Thyroid gland (tissue), 4 donors: ENCODE measurements at regions not wholly inside any gene's neighbourhood (a gene's known extent, or its start where the extent isn't known, plus 50 kb on each side); places are given as distances from the start of the nearest gene placed in this dataset.

Source experiments
- DNase-seq, 2 donors: peaks; one replicate each; pipeline ENCODE4 v3.0.0-alpha.2; 2019
- H3K27ac ChIP-seq, 3 donors: fragments of 200-600 bp; sonication (generic); 1 replicate in 2 of 3; 2 replicates in 1 of 3; pipeline ENCODE4 v1.5.1; 2016 to 2019; ENCODE audit warnings: mild to moderate bottlenecking in 1 of 3, moderate library complexity in 1 of 3
- H3K27me3 ChIP-seq: fragments of 200-600 bp; sonication (generic); one replicate; pipeline ENCODE4 v1.5.1; 2019
- H3K36me3 ChIP-seq, 2 donors: fragments of 200-600 bp; sonication (generic); one replicate each; pipeline ENCODE4 v1.5.1; 2016 to 2019
- H3K4me1 ChIP-seq, 2 donors: fragments of 200-600 bp; sonication (generic); one replicate each; pipeline ENCODE4 v1.5.1; 2017 to 2019
- H3K4me3 ChIP-seq, 3 donors: fragments of 200-600 bp; sonication (generic); replicated peaks in 1 of 3; 1 replicate in 2 of 3; 2 replicates in 1 of 3; pipeline ENCODE4 v1.5.1; 2016; ENCODE audit warnings: mild to moderate bottlenecking in 1 of 3
- H3K9me3 ChIP-seq: fragments of 200-600 bp; sonication (generic); one replicate; pipeline ENCODE4 v1.5.1; 2017
- POLR2A ChIP-seq, 2 donors: fragments of 450-650 bp; IDR thresholded peaks; one replicate each; pipeline ENCODE4 v1.6.1; 2017; ENCODE audit warnings: antibody characterized with exemption in 2 of 2, mild to moderate bottlenecking in 2 of 2, moderate library complexity in 1 of 2
- WGBS, 2 donors: methylation state at CpG; one replicate each; pipeline ENCODE4 v1.1.5; 2017; 5-methylcytosine and 5-hydroxymethylcytosine counted together
- intact Hi-C: fragments of 100-400 bp; cut with DNase I; formaldehyde crosslinking; loops from one replicate; pipeline ENCODE4 v1.15.1; 2023
- TF ChIP-seq, protein P1 (sequence below), 6 experiments: fragments of 200-600 bp in 3 of 6; fragments of 450-650 bp in 3 of 6; sonication (generic) in 3 of 6; IDR thresholded peaks; one replicate each; pipeline ENCODE4 v1.5.1; 2016 to 2019; ENCODE audit warnings: antibody characterized with exemption in 6 of 6, mild to moderate bottlenecking in 2 of 6, inconsistent platforms in 1 of 6, moderate library complexity in 1 of 6

DNA sequence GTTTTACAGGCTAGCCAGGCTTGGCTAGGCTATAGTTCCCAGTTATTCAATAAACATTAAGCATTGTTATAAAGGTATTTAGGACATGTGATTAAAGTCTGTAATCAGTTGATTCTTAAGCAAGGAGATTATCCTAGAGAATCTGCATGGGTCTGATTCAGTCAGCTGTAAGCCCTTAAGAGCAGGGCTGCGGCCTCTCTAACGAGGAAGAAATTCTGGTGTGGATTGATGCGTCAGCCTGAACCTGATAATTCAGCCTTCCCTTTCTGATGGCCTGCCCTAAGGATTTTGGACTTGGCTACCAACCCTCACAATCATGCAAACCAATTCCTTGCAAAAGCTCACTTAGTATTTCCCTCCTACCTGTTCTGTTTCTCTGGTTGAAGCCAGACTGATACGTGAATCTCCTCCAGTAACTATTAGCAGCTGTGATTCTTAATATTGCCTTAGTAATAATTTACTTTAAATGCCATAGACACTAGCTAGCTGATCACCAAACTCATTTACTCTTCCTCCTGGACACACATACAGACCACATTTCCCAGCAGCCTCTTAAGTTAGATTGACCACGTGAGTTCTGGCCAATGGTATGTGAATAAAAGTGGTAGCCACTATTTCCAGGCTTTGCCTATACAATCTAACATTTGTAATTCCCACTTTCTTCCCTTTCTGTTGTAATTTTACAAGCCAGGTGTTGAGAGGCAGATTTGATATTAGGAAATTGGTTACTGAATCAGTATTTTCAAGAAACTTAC lies 678.0 kb upstream of the INTU start:
- Histone ChIP-seq H3K36me3 (no peaks in the 10 kb centered on the region), H3K4me3 (no peak overlapping the region), H3K27me3 (no peaks in the 10 kb centered on the region), H3K4me1 (no peaks in the 10 kb centered on the region), H3K27ac (no peak overlapping the region), H3K9me3 (no peaks in the 10 kb centered on the region)
- WGBS, 2 donors = 94 to 95% methylated on average over 5 of the region's 5 CpGs
- no peak for DNase-seq
- intact Hi-C loops = no loop called here
- TF ChIP-seq POLR2A (IDR thresholded peaks at IDR 0.05) = no peak
- TF ChIP-seq, protein P1, sequence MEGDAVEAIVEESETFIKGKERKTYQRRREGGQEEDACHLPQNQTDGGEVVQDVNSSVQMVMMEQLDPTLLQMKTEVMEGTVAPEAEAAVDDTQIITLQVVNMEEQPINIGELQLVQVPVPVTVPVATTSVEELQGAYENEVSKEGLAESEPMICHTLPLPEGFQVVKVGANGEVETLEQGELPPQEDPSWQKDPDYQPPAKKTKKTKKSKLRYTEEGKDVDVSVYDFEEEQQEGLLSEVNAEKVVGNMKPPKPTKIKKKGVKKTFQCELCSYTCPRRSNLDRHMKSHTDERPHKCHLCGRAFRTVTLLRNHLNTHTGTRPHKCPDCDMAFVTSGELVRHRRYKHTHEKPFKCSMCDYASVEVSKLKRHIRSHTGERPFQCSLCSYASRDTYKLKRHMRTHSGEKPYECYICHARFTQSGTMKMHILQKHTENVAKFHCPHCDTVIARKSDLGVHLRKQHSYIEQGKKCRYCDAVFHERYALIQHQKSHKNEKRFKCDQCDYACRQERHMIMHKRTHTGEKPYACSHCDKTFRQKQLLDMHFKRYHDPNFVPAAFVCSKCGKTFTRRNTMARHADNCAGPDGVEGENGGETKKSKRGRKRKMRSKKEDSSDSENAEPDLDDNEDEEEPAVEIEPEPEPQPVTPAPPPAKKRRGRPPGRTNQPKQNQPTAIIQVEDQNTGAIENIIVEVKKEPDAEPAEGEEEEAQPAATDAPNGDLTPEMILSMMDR (IDR thresholded peaks at IDR 0.05) = no peak

DNA sequence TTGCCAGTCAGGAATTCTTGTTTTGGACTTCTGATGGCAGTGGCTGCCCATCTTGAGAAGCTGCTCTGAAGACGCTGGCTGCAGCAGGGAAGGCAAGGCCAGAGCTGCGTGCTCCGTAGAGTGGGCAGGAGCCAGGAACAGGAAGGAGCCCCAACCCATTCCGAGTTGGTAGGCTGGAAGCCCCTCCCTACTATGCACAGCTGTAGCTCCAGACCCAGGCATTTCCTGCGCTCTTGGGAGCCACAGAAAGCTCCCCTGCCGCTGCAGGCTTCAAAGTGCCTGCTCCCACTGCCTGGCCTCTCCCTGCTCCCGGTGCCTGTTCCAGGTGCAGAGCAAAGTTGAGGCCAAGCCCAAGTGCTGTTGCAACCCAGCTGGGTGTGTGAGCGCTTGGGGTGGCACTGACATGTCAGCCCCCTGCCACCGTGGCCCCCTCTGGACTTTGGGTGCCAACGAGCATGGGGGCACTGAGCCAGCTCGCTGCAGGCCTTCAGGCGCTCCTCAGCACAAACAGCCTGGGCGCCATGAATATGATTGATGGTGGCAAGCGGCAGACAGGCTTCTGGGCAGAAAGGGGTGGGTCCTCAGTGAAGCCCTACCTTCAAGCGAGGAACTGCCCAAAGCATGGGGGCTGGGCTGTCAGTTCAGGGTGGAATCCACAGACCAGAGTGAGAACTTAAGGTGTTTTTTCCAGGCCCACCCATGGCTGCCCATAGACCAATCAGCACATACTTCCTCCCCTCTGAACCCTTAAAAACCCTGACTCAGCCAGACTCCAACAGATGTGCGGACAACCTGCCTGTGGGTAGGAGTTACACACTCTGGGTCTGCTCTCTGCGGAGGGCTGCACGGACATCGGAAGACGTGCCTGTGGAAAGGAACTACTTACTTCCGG lies 677.2 kb upstream of the INTU start:
- no peaks in the 10 kb centered on the region for H3K9me3 ChIP-seq
- DNase-seq = no peak
- 90 to 91% methylated on average over 17 to 20 of the region's 21 CpGs for WGBS, 2 donors
- no peak overlapping the region for H3K27ac ChIP-seq
- H3K27me3 ChIP-seq = no peaks in the 10 kb centered on the region
- no peaks in the 10 kb centered on the region for H3K4me1 ChIP-seq
- H3K4me3 ChIP-seq = no peak overlapping the region
- H3K36me3 ChIP-seq = no peaks in the 10 kb centered on the region
- TF ChIP-seq, protein P1 (IDR thresholded peaks at IDR 0.05) = no peak
- TF ChIP-seq POLR2A (IDR thresholded peaks at IDR 0.05) = no peak
- intact Hi-C loops = no loop called here

DNA sequence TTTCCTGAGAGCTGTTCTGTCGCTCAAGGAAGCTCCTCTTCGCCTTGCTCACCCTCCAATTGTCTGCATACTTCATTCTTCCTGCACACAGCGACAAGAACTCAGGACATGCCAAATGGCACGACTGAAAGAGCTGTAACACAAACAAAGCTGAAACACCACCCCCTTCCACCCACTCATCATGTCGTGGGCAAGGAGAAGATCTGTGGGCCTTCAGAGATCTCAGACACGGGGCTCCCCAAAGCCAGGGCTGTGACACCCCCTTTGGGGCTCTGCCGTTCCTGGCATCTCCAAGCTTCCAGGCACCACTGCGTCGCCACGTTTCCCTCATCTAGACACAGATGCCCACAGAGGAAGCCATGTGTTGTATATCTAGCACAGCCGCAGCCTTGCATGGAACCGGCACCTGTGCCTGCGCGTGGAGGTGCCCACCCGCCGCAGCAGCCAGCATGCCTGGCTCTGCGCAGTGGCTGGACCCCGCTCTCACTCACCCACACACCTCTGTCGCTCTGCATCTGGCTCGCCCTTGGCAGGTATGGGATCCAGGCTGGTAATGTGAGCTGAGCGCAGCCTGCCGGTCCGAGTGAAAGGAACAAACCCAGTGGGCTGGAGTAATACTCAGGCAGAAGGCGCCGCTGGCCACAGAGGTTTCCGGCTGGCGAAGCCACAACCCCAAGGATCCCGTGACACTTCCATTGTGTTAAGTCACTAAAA lies 676.4 kb upstream of the INTU start:
- DNase-seq = no peak
- Histone ChIP-seq H3K36me3 (no peaks in the 10 kb centered on the region), H3K9me3 (no peaks in the 10 kb centered on the region), H3K27ac (no peak overlapping the region), H3K27me3 (no peaks in the 10 kb centered on the region), H3K4me1 (no peaks in the 10 kb centered on the region), H3K4me3 (no peak overlapping the region)
- no peak for TF ChIP-seq POLR2A (IDR thresholded peaks at IDR 0.05)
- TF ChIP-seq, protein P1 (IDR thresholded peaks at IDR 0.05) = no peak
- 94 to 96% methylated on average over 21 to 28 of the region's 28 CpGs for WGBS, 2 donors
- intact Hi-C loops = no loop called here

DNA sequence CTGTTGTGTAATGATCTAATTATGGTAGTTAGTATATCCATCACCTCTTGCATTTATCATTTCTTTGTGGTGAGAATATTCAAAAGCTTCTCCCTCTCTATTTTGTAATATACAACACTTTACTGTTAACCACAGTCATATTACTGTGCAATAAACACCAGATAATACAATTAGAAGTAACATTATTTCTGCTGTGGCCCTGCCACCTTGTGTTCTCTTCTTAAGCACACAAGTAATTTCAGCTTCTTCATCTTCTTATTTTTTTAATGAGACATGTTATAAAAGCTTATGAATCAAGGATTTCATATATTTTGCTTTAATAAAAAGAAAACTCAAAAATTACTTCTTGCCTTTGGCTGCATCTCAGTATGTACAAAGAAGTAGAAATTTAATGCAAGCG lies 675.2 kb upstream of the INTU start:
- TF ChIP-seq, protein P1 (IDR thresholded peaks at IDR 0.05) = no peak
- no peak for TF ChIP-seq POLR2A (IDR thresholded peaks at IDR 0.05)
- intact Hi-C loops = no loop called here
- no peak overlapping the region for H3K4me3 ChIP-seq
- H3K36me3 ChIP-seq = no peaks in the 10 kb centered on the region
- H3K9me3 ChIP-seq = no peaks in the 10 kb centered on the region
- DNase-seq = no peak
- H3K4me1 ChIP-seq = no peaks in the 10 kb centered on the region
- H3K27me3 ChIP-seq = no peaks in the 10 kb centered on the region
- H3K27ac ChIP-seq = no peak overlapping the region
- WGBS, 2 donors = 82% methylated on average over 1 of the region's 1 CpG
